GM12878 (cell line): ENCODE measurements at regions not wholly inside any gene's neighbourhood (a gene's known extent, or its start where the extent isn't known, plus 50 kb on each side); places are given as distances from the start of the nearest gene placed in this dataset.

Source experiments
- EZH2 ChIP-seq: IDR thresholded peaks from 2 replicates; pipeline ENCODE4 v1.6.1; 2012; ENCODE audit warnings: low read depth, mild to moderate bottlenecking, control low read depth, inconsistent platforms, low read length, borderline replicate concordance; ENCODE audit not compliant: control insufficient read depth
- MEF2B ChIP-seq: fragments of 450-650 bp; IDR thresholded peaks from 2 replicates; pipeline ENCODE4 v1.6.1; 2018; ENCODE audit warnings: mild to moderate bottlenecking, moderate library complexity; ENCODE audit not compliant: partially characterized antibody, poor library complexity, severe bottlenecking
- POLR2A ChIP-seq: IDR thresholded peaks from 2 replicates; pipeline ENCODE4 v1.6.1; 2011; ENCODE audit warnings: low read depth, mild to moderate bottlenecking, low read length
- TAF1 ChIP-seq: IDR thresholded peaks from 2 replicates; pipeline ENCODE4 v1.6.1; 2011; ENCODE audit warnings: mild to moderate bottlenecking, low read depth, low read length, borderline replicate concordance
- ZNF274 ChIP-seq: IDR thresholded peaks from one replicate; pipeline ENCODE4 v1.8.0; 2011; ENCODE audit not compliant: insufficient read length, insufficient read depth

- no peak for TF ChIP-seq MEF2B
- no peak for TF ChIP-seq EZH2
- TF ChIP-seq ZNF274: no peak
- no peak for TF ChIP-seq TAF1
- TF ChIP-seq POLR2A: no peak
These were observed 141.9 kb upstream of the SPACA7 start for GRCh38 chr13:112234131-112234875.
